ENCODE measurements at regions not wholly inside any gene's neighbourhood (a gene's known extent, or its start where the extent isn't known, plus 50 kb on each side); places are given as distances from the start of the nearest gene placed in this dataset.

DNA sequence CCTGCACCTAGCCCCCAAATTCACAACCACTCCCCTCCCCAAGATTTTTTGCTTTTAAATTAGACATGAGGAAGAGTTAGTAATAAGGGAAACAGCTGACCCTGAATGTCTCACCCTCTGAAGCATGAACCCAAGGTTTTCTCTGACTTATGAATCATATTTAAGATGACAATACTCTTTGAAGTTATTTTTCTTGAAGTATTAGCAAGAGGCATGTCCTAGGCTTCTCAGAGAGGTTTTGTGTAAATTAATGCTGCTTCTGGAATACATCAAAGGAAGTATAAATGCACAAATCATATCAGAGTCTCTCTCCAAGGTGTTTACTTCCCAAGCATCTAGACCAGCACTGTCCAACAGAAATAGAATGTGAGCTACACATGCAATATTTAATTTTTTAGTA is 408.1 kb upstream of the MARCKS start:
- DNase-seq, result peak; percentile 31

DNA sequence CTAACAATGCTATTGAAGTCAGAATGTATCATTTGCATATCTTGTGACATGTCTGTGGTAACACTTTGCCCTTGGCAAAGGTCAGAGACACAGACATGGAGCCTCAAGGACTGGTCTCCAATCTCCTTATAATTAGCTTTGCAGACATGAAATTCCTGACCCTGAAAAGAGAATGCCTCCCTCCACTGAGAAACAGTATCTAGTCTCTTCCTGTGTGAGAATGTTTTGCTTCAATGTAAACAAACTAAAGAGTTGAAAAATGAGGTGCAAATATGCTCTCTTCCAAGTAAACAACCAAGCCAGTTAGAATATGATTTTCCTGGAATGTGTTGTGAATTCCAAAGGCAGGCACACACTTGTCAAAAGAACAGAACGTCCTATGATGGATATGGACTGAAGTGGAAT is 407.1 kb upstream of the MARCKS start:
- peak; percentile 32 for DNase-seq

DNA sequence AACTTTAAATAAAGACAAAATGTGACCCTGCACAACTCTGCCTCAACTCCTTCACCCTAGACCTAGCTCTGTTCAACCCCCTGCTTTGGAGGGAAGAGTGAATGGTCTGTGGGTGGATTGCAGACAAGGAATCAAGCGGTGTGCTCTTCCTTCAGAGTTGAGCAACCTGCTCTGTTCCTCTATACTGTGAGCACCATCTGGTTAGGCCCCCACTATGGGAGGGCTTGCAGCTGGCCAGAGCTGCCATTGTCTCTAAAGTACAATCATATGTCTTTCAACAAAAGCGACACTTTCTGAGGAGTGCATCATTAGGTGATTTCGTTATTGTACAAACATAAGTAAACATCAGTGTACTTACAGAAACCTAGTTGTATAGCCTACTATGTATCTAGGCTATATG is 406.1 kb upstream of the MARCKS start:
- DNase-seq, result no peak

DNA sequence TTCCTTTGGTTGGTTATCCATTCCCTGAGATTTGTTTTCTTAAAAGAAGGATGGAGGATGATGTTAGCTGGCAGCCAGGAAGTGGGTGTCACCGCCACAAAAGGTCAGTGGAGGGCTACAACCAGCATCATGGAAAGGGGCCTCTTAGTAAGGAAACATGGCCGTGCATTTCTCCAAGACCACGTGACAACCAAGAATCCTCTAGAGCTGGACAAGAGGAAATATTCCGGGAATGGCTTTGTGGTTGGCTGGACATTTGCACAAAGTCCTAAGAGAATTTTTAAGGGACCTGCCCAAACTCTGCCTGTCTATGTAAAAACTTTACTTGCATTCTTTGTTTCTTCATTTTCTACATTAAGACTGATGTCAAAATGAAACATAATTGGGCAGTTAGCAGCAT is 399.9 kb upstream of the MARCKS start:
- peak; percentile 32 for DNase-seq

DNA sequence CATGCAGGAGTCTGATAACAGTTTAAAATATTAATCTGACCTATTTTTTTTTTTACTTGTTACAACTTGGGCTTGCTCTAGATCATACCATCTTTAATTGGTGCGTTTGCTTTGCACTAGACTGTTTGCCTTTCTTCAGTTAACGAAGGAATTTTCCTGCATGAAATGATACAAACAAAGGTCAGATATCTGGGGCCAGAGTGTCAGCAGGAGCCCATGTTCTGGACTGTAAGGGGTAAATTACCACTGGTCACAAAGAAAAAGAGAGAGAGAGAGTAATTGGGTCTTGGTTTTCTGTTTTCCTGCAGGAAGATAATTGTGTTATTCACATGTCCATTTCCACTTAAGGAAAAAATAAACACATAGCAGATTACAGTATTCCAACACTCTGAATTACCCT is 399.4 kb upstream of the MARCKS start:
- no peak for DNase-seq

DNA sequence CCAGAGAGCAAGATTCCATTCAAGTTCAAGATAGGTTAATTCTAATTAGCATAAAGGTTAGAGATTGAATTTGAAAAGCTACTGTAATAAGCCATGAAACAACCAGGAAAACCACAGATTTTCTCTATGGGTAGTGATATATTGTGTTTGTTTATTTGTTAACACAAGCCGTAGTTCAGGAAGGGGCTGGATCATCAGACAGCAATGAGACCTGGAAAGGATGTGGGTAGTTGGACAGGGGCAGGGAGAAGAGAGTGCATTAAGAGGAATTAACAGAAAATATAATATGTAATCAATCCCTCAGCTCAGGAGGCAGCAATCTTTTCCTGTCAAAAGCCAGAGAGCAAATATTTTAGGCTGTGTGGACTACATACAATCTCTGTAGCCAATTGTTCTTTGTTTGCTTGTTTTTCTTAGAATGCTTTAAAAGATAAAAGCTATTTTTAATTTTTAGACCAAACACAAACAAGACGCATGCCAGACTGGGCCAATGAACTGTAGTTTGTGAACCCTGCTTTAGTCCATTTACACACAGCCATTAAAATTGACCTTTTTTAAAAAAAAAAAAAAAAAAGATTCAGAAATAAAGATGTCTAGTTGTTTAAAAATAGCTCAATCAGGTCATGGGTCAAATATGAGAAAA is 398.7 kb upstream of the MARCKS start:
- no peak for DNase-seq

DNA sequence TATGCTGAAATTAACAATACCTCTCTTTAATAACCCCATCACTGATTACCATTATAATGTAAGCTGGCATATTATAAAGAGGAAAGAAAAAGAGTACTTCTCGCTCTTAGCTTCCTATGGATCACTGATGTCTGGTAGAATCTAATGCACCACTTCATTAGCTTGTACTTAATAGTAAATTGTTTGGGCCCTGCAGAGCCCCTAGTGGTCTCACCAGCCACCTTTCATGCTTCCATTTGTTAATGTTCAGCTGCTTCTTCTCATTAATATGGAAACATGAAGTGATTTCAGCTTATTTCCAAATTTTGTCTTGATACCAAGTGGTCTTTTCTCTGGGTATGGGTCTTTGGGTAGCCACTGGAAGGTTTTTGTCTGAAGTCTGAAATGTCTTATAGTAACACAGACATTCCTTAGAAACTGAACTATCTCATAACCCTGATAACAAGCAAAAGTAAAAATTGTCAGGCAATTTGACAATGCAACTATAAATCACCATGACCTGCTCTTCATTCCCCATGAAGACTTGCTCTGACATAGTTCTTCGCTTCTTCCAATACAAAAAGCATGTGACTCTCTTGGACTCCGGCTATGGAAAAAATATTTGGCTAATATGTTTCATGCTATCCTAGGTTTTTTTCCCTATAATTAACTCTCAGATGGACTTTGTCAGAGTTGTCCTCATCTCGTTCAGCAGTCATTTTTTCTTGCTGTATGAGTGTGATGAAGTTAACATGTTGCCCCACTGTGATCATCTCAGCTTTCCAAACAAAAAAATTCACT is 395.8 kb upstream of the MARCKS start:
- DNase-seq, result peak; percentile 22

DNA sequence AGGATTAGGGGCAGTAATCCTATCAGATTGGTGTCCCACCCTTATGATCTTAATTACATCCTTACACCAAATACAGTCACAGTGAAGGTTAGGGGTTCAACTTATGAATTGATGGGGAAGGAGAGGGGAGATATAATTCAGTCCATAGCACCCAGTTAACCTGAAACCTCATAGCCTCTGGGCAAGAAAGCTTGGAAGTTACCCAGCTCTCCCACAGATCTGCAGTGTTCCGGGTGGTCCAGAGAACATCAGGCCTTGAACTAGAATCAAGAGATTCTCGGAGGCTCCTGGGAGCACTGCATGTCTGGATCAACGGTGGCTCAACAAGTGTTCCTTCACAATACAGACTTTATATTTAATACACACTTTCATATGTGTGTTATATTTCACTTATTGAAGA is 392.6 kb upstream of the MARCKS start:
- DNase-seq, result peak; percentile 50

DNA sequence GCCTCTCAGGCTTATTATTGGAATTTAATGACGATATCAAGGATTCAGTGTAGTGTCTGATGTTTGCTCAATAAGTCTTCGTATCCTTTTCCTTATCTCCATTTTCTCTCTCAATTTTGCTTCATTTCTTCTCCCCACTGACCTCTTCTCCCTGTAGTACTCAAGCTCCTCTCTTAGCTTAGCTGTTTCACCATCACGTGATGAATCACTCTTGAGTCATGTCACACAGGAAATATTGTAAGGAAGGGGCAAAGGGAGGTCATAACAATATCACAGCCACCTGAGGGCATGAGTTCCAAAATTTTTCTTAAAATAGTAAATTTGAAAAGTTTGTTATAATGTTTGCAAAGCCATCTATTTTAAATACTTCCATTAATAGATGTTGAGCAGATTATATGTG is 392.2 kb upstream of the MARCKS start:
- peak; percentile 73 for DNase-seq

DNA sequence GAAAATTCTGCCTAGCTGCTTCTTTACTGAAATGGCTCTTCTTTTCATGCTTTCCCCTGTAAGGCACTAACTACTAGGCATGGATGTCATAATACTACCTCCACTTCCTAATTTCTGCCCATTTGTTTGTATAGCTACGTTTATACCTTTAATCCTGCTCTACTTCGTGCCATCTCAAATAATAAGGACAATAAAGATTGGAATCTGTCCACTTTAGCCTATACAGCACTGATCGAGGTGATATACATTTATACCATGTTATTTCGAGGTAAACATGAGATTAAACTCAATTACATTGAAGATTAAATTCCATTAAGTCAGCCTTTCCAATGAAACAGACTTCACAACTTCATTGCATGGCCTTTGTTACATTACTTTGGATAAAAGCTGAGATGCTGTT is 390.6 kb upstream of the MARCKS start:
- DNase-seq, result no peak

DNA sequence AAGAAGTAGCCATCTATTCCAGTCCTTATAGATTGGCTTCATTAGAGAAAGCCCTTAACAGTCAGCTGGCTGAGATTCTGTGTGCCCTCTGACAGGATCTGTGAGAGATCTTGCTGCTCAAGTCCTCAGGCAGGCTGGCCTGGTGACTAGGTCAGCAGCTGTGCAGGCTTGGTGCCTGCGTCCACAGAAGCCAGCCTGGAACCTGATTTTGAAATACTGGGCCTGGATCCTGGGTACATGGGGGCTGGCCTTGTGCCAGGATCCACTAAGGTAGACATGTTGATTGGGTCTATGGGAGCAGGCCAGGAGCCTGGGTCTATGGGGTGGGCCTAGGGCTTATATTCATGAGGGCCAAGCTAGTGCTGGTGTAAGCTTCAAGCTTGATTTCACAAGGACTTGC is 381.8 kb upstream of the MARCKS start:
- no peak for DNase-seq

DNA sequence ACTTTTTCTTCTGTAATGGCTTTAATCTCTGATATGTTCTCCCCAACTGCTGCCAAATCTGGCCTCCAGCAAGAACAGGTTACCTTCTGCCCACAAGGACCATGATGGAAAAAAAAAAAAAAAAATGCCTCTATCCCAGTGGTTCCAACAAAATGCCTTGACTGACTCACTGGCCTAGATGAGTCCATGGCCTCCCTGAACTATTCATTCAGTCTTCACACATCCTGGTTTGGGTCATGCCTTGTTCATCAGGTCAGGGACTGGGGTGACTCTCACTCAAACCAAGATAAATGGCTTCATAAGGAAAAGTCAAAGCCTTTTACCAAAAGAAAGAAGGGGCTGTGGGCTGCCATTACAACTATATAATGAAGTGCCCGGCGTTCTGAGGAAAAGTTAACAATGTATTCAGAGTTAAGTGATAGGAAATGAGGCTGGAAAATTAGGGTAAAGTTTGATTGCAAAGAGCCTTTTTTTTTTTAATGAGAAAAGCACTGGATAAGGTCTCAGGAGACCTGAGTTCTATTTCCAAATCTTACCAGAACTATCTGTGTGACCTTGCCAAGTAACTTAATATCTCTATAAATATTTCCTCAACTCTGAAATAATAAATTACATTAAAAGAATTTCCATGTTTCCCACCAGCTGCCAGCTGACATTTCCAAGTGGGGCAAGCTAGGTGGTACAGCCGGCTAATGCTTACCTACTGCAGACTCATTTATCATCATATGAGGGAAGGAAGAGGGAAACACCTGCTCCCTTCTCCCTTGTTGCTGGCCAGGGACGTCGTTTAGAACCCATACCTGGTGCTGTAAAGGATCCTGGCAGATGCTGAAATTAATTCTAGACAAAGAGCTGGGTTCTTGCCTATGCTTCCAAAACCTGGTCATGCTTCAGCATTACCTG is 380.0 kb upstream of the MARCKS start:
- peak; percentile 30 for DNase-seq

DNA sequence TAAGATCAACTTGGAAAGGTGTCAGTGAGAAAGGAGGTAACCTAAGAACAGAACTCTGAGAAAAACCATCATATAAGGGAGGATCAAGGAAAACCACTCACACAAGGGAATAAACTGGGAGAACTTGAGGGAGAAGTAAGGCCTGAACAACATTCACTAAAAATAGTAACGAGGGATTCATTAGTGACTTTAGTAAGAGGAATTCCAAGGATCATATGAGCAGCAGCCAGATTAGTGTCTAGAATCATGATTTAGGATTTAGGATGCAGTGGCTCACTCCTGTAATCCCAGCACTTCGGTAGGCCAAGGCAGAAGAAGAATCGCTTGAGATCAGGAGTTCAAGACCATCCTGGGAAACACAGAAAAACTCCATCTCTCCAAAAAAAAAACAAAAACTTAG is 376.5 kb upstream of the MARCKS start:
- no peak for DNase-seq

DNA sequence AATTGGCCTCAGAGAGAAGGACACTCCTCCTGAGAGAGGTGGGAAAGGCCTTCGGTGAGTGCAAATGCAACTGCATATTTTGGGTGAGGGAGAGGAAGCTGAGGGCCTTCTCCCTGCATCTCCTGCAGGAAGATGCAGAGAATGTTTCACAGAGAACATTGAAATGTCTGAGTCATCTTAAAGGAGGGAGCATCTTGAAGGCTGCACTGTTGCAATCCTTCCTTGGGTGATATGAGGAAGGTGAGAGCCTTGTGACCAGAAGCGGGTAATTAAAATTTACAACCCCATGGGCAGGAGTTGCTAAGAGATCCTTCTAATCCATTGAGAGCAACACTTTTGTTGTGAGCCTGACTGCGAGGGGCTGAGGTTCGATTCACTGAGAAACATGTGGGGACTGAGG is 375.7 kb upstream of the MARCKS start:
- DNase-seq, result peak; percentile 59

DNA sequence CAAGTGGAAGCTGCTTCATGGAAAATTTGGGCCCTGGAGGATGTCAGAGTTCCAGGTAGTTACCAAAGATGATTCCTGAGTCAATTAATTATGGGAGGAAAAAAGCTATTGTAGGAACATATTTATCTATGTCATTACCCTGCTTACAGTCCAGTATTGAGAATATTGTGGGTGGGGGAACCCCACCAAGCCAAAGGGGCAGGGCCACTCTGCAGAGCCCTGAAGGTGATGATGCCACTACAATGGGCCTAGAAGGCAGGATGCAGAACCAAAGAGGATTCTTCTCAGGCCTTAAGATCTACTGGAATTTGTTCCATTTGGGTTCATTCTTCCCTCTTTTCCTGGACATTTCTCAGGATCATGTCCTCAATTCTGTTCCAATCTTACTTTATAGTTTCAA is 375.2 kb upstream of the MARCKS start:
- no peak for DNase-seq

DNA sequence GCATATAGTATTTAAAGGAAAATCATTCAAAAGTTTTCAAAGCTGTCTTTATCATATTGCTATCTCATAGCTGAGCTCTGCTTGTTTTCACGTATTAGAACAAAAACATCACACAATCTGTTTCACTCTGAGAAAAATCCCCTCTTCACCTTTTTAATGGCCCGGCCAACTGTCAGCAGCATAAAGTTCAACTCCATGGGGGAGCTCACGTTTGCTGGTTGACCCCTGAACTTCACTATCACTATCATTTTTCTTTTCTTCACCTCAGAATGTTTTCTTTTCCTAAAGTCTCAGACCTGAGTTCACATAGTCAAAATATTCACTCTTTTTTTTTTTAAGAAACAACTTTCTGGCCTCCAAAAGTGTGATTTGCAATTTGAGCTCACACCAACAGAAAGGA is 374.4 kb upstream of the MARCKS start:
- no peak for DNase-seq

DNA sequence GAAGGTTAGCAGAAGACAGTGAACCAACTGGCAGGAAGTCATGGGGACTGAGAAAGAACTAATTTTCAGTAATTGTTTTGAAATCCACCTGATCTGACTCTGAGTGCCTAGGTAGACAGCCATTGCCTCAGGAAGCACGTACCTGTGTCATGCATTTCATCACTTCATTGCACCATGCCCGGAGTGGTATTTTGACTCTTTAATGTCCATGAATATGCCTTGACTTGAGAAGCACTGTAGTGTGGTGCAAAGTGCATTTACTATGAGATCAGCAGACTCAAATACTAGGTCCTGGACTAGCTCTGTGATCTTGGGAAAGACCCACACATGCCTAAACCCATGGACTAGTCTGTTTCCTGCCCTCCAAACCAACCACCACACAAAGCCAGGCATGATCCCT is 370.9 kb upstream of the MARCKS start:
- DNase-seq, result no peak

DNA sequence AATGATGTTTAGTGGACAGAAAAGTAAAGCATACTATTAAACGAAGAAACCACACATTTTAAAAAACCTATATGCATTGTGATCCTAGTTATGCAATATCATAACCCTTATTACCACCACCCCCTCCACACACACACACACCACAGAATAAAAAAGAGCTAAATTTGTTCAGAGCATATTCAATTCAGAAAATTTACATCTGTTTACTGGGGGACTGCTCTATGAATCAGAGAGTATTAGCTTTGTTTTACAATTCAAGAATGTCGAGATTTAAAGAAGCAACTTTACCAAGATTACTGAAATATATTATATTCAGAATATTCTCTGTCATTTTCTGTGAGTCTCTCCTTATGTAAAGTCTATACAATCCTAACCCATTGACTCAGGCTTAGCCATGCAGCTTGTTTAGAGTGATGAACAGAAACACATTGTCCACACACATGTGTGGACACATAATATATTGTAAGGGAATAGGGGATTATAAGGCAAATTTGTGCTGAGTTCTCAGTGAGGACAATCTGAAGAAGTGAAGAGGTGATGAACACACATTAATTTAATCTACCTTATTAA is 369.6 kb upstream of the MARCKS start:
- DNase-seq, result no peak

DNA sequence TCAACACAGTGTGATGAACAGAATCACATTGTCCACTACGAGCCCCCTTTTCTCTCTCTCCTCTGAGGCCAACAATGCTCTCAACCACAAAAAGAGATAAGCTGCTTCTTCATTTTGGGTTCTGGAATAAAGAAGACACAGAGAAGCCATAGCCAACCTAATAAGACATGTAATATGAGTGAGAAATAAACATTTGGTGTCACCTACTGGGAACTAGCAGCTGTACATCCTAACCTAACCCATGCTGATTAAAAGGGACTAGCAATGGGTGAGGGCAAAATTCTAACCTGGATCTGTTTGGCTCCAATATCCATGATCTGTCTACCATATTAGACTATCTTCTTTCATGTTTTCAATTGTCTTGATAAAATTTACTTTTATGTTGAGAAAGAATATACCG is 369.1 kb upstream of the MARCKS start:
- DNase-seq, result no peak

DNA sequence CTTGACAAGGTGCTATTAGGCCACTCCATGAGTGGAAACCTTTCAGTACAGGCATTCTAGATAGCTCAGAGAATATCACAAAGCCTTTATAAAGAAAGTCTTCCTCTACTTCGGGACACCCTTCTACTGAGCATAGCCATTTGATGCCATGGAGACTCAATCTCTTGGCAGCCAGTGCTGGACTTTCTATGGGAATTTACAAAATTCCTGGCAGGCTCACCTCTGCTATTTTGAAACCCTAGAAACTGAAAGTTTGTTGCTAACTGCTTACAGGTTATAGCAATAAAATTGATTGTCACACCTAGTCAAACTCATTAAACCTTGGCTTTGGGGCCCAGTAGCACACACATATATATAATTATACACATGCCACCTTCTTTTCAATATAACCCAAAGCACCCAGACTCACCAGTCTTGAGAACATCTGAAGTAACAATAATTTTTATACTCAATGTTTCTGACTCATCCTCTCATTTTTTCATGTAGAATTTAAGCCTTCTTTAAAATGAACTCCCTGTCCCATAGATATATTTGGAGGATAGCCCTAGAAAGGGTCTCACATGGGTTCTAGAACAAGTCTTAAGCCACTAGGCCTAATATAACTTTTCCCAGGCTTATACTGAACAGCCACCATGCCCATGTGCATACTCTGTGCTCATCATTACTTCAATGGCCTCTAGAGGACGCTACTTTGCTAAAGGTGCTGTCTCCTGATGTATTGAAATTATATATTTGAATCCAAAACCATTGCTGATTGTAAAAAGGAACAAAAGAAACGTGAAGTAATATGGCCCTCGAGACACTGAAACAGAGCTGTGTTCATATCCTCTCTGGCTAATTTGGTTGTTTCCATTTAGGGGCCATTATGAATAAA is 368.1 kb upstream of the MARCKS start:
- no peak for DNase-seq

DNA sequence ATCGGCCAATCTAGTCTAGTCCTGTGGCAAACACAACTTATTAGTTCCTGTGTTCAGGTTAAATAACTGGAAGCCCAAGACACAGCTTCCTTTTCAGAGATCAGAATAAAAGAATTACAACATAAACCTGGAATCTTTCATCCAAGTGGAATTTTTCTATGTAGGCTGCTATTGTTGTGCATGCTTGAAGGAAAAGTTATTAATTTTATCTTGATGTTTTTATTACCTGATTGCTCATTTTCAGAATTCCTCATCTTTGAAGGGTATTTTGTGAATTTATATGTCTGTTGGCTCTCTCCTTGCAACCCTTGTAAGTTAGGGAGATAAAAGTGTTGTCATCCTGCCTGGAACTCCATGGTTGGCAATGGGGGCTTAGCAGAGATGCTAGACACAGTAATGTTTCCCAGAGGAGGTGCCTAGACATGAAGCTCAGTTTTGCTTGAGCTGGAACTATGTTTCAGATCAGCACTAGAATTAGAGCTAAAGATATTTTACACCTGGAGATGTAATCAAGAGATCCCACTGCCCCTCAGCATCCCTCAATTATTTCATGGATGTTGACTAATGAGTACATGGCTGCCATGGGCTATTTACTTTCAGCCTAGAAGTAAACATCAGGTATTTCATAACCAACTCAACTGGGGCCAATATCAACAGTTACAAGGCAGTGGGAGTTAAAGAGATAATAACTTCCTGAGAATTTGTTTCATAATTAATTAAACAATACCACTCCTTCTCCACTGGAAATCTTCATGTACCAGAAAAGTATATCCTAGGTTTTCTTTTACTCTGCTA is 367.0 kb upstream of the MARCKS start:
- peak; percentile 30 for DNase-seq

DNA sequence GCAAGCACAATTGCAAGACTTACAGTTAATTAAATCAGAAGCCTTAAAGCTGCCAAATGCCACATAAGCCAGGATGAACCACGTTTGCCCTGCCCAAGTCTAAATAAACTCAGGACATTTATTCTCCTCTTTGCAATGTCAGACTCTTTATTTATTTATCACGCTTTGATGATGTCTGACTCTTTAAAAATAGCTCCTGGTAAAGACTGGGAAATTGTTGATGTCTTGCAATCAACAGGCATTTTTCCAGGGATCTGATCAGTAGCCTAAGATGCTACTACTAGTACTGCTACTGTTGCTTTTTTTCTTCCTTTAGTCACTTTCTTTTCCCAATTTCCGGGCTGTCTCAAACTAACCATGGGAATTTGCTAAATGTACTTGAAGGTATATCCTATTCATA is 365.8 kb upstream of the MARCKS start:
- DNase-seq, result no peak
